ENCODE measurements at regions not wholly inside any gene's neighbourhood (a gene's known extent, or its start where the extent isn't known, plus 50 kb on each side); places are given as distances from the start of the nearest gene placed in this dataset.
A peak's percentile ranks its signal among the peaks of the same experiment; 100 is the strongest.
"Not testable (repeated sequence)": the region's sequence is repeated elsewhere in the genome, so short reads cannot be mapped to it uniquely, and the experiment has no call there.

DNA sequence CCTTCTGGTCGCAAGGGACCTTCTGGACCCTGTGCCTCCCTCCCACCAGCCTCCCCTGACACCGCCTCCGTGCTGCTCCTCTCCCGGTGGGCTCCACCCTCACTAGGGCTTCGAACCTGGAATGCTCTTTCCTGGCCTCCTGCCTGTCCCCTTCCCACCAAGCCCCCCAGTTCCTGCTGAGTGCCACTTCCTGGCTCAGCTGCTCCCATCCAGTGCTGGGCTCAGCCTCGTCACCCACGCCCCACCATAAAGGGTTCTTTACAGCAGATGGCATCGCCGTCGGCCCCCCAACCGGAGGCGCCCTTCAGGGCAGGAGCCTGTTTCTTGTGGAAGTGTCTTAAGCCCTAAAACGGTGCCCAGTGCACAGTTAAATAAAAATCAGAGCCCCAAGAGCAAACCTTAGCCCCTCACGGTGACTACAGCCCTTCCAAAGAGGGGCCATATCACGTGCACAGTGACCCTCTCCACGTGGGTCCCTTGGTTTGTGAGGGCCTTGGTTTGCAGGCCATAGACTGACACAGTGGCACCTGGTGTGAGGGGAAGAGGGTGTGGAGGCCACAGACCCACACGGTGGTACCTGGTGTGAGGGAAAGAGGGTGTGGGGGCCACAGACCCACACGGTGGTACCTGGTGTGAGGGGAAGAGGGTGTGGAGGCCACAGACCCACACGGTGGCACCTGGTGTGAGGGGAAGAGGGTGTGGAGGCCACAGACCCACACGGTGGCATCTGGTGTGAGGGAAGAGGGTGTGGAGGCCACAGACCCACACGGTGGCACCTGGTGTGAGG lies 111.4 kb downstream of the METRNL start:
- no peak for DNase-seq (ENCODE audit: extremely low read depth in 1 of 2, low read depth in 1 of 2)

DNA sequence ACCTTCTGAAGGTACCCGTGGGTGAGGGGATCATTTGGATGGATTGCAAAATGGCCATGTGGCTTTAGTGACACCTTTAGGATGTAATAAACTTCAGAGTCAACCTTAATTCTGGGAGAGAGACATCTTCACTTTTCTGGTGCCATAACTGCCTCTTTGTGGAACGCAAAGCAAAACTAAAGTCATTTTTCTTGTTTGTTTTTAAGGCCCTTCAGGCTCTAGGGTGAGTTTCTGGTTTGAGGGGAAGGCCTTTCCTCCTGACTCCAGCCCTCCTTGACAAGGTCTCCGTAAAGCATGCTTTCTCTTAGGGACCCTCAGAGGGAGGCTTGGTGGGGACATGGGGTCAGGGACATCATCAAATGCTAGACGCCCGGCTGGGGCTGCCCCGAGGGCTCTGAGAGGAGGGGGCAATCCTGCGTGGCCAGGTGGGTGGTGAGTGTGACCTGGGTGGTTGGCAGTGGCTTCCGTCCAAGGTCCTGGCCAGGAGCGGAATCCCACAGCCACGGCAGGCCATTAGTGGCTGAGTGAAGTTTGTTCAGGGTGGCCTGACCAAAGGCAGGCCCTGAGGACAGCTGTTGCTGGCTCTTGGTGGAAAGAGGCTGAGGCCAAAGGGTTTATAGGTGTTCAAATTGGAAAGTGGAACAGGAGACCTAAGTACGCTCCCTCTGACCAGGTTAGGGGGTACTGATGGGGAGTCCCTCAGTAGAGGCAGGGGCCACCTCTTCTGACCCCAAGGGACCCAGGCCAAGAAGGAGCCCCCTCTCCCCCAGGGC lies 112.2 kb downstream of the METRNL start:
- DNase-seq (ENCODE audit: extremely low read depth in 1 of 2, low read depth in 1 of 2), result no peak

- no peak for DNase-seq (ENCODE audit: extremely low read depth in 1 of 2, low read depth in 1 of 2)
Observed at GRCh38 chr17:83192161-83192788, 112.9 kb downstream of the METRNL start.

- DNase-seq (ENCODE audit: extremely low read depth in 1 of 2, low read depth in 1 of 2), result not testable (repeated sequence)
Observed at GRCh38 chr17:83192789-83193335, 113.5 kb downstream of the METRNL start.

DNA sequence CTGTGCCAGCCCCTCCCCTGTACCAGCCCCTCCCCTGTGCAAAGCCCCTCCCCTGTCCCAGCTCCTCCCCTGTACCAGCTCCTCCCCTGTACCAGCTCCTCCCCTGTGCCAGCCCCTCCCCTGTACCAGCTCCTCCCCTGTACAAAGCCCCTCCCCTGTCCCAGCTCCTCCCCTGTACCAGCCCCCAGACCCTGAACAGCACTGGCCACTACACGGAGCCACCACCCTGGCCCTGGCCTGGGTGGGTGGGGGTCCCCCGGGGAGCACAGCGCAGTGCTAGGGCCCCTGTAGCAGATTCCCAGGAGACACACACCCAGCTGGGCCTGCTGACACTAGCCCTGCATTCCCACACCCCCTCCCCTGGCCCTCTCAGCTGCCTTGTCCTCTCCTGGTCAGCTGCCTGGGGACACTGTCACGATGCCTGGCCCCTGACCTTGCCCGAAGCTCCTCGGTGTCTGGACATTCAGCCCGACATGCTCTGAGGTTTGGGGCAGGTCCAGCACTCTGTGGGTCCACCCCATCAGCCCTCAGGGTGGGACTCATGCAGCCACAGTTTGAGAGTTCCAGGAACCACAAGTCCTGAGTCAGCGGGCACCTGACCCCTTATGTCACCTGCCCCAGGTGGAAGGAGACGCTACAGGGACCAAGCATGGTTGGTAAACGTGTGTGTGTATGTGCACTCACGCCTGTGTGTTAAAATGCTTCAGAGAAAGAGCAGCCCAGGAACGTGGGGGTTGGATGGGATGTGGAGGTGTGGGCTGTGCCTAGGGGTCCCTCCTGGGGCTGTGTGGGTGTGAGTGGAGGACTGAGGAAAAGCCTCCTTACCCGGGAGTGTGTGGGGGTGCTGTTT lies 114.2 kb downstream of the METRNL start:
- peak in 1 of 2 donors; percentile 34 for DNase-seq (ENCODE audit: extremely low read depth in 1 of 2, low read depth in 1 of 2)

DNA sequence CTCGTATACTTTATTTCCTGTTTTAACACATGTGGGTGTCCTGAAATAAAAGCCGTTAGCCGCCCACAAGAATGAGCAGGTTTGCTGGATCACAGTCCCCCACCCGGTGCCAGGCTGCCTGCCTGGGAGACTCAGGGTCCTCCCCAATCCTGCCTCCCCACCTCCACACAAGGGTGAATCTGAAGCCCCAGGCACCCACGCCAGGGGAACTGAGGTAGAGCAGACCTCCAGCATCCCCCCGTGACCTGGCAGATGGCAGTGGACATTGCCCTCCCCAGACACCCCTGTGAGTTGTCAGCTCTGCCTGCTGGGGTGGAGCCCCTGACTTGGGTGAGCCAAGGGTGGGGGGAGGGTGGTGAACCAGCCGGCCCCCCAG lies 114.8 kb downstream of the METRNL start:
- DNase-seq (ENCODE audit: extremely low read depth in 1 of 2, low read depth in 1 of 2), result no peak

GRCh38 chr17:83194761-83195329 lies 115.4 kb downstream of the METRNL start:
- DNase-seq (ENCODE audit: extremely low read depth in 1 of 2, low read depth in 1 of 2), result peak in 1 of 2 donors; percentile 25

- no peak for DNase-seq (ENCODE audit: extremely low read depth in 1 of 2, low read depth in 1 of 2)
Observed at GRCh38 chr17:83195330-83196023, 116.1 kb downstream of the METRNL start.

DNA sequence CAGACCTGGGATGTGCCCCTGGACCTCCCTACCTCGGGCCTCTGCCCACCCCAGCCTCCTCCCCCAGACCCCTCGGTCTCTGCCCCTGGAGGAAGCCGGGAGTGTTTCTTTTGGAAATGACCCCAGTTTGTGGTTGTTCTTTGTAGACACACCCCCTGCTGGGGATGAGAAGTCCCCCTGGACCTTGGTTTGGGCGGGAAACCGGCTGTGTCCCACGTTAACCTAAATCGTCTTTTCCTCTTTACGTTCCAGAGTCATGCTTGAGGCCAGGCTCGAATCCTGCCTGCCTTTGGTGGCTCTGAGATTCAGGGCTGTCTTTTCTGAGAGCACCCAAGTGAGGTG lies 116.6 kb downstream of the METRNL start:
- DNase-seq (ENCODE audit: extremely low read depth in 1 of 2, low read depth in 1 of 2), result no peak

GRCh38 chr17:83196366-83196765 lies 117.0 kb downstream of the METRNL start:
- no peak for DNase-seq (ENCODE audit: extremely low read depth in 1 of 2, low read depth in 1 of 2)

DNA sequence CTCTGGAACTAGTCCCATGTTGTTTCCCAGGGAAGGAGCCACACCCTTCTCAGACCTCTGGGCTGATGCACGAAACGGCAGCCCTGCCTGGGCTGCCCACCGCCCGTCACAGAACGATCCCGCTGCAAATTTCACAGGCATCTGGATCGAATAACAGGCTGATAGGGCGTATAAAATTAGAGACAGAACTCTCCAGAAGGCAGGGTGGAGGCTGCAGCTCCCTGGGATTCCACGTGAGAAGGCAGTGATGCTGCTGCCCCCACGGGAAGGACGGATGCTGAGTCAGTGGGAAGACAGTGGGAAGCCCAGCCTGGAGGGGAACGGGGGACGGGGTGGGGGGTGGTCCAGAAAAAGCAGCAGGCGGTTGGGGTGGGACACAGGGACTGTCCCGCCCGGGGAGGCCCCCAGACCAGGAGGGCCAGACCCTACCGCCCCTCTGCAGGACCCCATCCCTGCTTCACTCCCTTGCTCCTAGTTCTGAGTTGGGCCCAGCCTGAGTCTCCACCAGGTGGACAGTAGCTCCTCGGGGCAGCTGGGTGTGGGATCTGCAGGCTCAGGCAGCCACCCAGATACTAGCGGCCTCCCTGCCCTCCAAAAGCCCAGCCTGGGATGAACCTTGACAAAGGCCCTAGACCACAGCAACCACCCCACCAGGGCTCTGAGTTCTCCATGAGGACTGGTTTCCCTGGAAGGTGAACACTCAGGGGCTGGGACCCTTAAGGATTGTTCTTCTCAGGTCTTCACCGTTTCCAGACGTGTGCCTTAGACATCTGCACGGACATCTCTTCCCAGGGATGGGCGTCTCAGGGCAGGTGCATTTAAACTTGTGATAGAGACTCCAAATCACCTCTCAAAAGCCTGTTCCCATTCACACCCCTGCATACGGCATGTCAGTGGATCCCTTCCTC lies 117.8 kb downstream of the METRNL start:
- no peak for DNase-seq (ENCODE audit: extremely low read depth in 1 of 2, low read depth in 1 of 2)

DNA sequence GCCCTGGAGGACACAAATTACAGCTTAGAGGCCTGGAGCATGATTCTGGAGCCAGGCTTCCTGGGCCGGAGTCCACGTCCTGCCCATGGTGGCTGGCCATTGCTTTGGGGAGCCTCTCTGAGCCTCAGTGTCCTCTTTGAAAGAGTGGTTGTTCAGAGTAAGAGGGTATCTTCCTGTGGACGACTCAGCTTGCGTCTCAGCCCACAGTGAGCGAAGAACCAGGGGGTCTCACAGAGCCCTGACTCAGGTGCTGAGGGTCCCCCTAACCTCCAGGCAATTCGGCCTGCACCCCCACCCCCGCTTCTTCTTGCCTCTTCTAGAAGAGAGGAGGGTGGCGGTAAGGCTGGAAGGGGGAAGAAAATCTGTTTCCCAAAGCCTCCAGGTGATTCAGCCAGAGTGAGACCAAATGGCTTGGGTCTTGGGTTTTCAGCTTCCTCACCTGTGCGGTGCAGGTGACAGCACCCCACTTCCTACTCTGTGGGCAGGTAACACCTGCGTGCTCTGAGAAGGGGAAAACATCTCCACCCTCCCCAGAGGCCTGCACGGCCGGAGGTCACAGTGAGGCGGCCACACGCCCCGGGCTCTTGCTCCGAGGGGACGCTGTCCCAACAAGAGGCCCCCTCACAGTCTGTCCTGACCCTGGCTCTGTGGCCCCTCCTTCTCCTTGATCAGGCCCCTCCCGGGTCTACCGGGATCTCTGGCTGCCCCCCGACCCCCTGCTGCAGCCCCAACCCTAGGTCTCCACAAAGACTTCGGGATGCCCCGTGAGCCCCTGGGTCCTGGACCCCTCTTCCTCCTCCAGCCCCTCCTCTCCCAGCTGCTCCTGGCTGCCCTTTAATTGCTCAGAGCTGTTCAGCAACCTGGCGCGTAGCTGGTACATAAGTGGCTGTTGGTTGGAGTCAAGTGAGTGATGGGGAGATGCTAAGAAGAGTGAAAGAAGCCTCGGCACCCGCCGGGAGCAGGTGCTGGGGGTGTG lies 119.2 kb downstream of the METRNL start:
- DNase-seq (ENCODE audit: extremely low read depth in 1 of 2, low read depth in 1 of 2), result no peak

- peak; percentile 69 to 91 for DNase-seq (ENCODE audit: extremely low read depth in 1 of 2, low read depth in 1 of 2)
Observed at GRCh38 chr17:83199500-83200201, 120.2 kb downstream of the METRNL start.

DNA sequence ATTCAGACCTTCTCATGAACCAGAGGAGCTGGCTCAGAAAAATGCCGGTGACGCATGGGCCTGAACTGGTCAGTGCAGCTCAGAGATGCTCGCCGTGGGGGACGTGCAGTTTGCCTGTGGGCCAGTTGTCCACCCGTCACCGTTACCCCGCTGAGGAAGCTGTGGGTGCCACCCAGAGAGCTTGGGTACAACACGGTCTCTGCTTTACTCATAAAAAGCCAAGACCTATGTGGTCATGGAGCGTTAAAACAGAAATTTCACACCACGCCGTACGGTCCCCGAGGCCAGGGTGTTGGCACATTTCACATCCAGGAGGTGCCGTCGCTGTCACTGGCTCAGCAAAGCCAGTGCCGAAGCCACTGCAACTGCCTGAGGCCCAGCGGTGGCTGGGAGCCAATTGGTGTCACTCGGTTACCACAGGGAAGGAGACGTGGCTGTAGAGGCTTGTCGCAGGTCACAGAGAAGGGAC lies 120.9 kb downstream of the METRNL start:
- peak; percentile 72 to 92 for DNase-seq (ENCODE audit: extremely low read depth in 1 of 2, low read depth in 1 of 2)

DNA sequence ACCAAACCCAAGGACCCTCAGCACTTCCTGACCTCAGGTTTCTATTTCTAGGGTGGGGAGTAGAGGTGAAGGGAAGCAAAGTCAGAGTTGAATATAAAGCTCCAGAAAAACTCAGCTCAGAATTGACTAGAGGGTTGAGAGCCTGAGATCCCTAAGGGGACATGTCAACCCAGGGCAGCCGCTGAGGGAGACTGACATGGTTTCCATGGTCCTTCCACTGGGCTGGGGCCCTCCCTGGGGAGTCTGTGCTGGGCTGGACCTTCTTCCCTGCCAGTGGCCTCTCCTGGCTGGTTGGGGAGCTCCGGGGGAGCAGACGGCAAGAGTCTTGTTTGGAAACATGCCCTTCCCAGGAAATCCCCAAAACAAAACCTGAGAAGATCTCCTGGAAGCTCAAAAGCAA lies 121.3 kb downstream of the METRNL start:
- no peak for DNase-seq (ENCODE audit: extremely low read depth in 1 of 2, low read depth in 1 of 2)

DNA sequence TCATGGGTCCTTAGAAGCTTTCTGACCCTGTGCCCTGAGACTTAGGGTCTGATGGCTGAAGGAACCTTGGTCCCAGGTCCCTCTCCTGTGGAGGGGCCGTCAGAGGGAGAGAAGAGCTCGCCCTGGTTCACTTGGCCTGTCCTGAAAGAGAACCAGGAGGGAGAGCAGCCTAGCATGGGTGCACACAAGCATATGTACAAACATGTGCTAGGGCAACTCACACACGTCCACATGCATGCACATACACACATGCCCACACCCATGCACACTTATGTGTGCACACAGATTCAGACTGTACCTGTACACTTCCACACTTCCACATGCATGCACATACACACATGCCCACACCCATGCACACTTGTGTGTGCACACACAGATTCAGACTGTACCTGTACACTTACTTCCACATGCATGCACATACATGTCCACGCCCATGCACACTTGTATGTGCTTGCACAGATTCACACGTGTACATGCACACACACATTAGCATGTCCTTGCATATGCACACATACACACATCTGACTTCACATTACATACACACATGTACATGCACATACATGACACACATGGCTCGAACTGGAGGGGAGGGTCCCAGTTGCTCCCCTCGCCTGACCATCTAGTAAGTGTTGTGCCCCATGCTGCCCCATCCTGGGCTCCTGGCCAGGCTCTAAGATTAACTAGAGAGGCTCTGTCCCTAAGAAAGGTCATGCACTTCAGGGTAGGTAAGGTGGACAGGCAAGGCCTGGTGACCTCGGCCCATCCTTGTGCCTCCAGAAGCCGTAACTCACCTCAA lies 122.0 kb downstream of the METRNL start:
- no peak for DNase-seq (ENCODE audit: extremely low read depth in 1 of 2, low read depth in 1 of 2)
